SK-N-SH (cell line): ENCODE measurements at regions not wholly inside any gene's neighbourhood (a gene's known extent, or its start where the extent isn't known, plus 50 kb on each side); places are given as distances from the start of the nearest gene placed in this dataset.

Experiments
- CTCF ChIA-PET: fragments of 300-600, 350-600 bp; formaldehyde crosslinking; extraction: SDS; loops from one replicate; lab custom pipeline; 2021; lab: Yijun Ruan, JAX
- POLR2A ChIA-PET: fragments of 350-600 bp; sonication (Branson Sonifier 250); formaldehyde crosslinking; extraction: SDS; loops from one replicate; lab custom pipeline; 2020; ENCODE audit warnings: antibody characterized with exemption, inconsistent platforms; lab: Yijun Ruan, JAX
- DNase-seq: peaks from one replicate; pipeline ENCODE4 v3.0.0; 2012
- H2AFZ ChIP-seq: fragments of 200-600 bp; sonication (generic); 2 replicates; pipeline ENCODE4 v1.8.1; 2016; ENCODE audit warnings: antibody characterized with exemption, mild to moderate bottlenecking, low read depth
- H3F3A ChIP-seq: fragments of 200-600 bp; sonication (generic); replicated peaks from 2 replicates; pipeline ENCODE3; 2016; ENCODE audit warnings: antibody characterized with exemption, mild to moderate bottlenecking; ENCODE audit not compliant: insufficient read depth
- H3K27ac ChIP-seq, 2 experiments: fragments of 200-500 bp in 1 of 2; fragments of 200-600 bp in 1 of 2; sonication (Bioruptor generic) in 1 of 2; sonication (generic), shearing (Covaris generic) in 1 of 2; 2 replicates each; pipeline versions ENCODE4 v1.5.1 to v1.6.1; 2014 to 2016; ENCODE audit warnings: low read depth in 2 of 2, inconsistent platforms in 1 of 2, low read length in 1 of 2, mild to moderate bottlenecking in 1 of 2, mixed read lengths in 1 of 2
- H3K27me3 ChIP-seq: fragments of 200-600 bp; sonication (generic), shearing (Covaris generic); 2 replicates; pipeline ENCODE4 v1.6.1; 2016; ENCODE audit warnings: mixed run types; ENCODE audit not compliant: insufficient read depth
- H3K36me3 ChIP-seq, 2 experiments: fragments of 200-500 bp in 1 of 2; fragments of 200-600 bp in 1 of 2; sonication (Bioruptor generic) in 1 of 2; sonication (generic) in 1 of 2; replicated peaks in 1 of 2; 2 replicates each; pipeline versions ENCODE3 to v1.5.1; 2014 to 2016; ENCODE audit warnings: low read length in 1 of 2, mild to moderate bottlenecking in 1 of 2; ENCODE audit not compliant: insufficient read depth in 2 of 2, control insufficient read depth in 1 of 2
- H3K4me1 ChIP-seq, 2 experiments: fragments of 200-500 bp in 1 of 2; fragments of 200-600 bp in 1 of 2; sonication (Bioruptor generic) in 1 of 2; sonication (generic), shearing (Covaris generic) in 1 of 2; 2 replicates each; pipeline versions ENCODE4 v1.5.1 to v1.6.1; 2014 to 2016; ENCODE audit warnings: low read depth in 1 of 2, low read length in 1 of 2, mixed run types in 1 of 2; ENCODE audit not compliant: insufficient read depth in 2 of 2, control insufficient read depth in 1 of 2
- H3K4me2 ChIP-seq: fragments of 200-600 bp; sonication (generic), shearing (Covaris generic); 2 replicates; pipeline ENCODE4 v1.6.1; 2017; ENCODE audit warnings: mixed run types
- H3K4me3 ChIP-seq, 2 experiments: fragments of 200-500 bp in 1 of 2; fragments of 200-600 bp in 1 of 2; sonication (Bioruptor generic) in 1 of 2; sonication (generic), shearing (Covaris generic) in 1 of 2; 2 replicates each; pipeline versions ENCODE4 v1.5.1 to v1.8.1; 2014 to 2016; ENCODE audit warnings: low read depth in 2 of 2, inconsistent platforms in 1 of 2, low read length in 1 of 2, mild to moderate bottlenecking in 1 of 2, mixed read lengths in 1 of 2, moderate library complexity in 1 of 2
- H3K79me2 ChIP-seq: fragments of 200-600 bp; sonication (generic); 2 replicates; pipeline ENCODE4 v1.8.1; 2017; ENCODE audit warnings: mild to moderate bottlenecking; ENCODE audit not compliant: insufficient read depth
- H3K9ac ChIP-seq: fragments of 200-600 bp; sonication (generic); 2 replicates; pipeline ENCODE4 v1.6.1; 2017; ENCODE audit warnings: mixed run types
- H3K9me2 ChIP-seq: fragments of 200-600 bp; sonication (generic); 2 replicates; pipeline ENCODE4 v1.6.1; 2017; ENCODE audit warnings: mixed run types
- H3K9me3 ChIP-seq: fragments of 200-600 bp; sonication (generic); 2 replicates; pipeline ENCODE4 v1.6.1; 2017; ENCODE audit warnings: mixed run types, mild to moderate bottlenecking, moderate library complexity
- H4K20me1 ChIP-seq: fragments of 200-600 bp; sonication (generic); 2 replicates; pipeline ENCODE4 v1.6.1; 2017; ENCODE audit warnings: mild to moderate bottlenecking, mixed run types; ENCODE audit not compliant: insufficient read depth
- CHD2 ChIP-seq: fragments of 150-350 bp; IDR thresholded peaks from 2 replicates; pipeline ENCODE4 v1.6.1; 2018; ENCODE audit warnings: low read length; ENCODE audit not compliant: partially characterized antibody
- CTCF ChIP-seq: fragments of 200-600 bp; sonication (generic); IDR thresholded peaks from 2 replicates; pipeline ENCODE4 v1.6.1; 2017; ENCODE audit warnings: antibody characterized with exemption, mild to moderate bottlenecking, moderate library complexity
- ELF1 ChIP-seq: IDR thresholded peaks from 2 replicates; pipeline ENCODE4 v1.4.0; 2012
- FOXJ3 ChIP-seq: sonication (generic); formaldehyde crosslinking; IDR thresholded peaks from 2 replicates; pipeline ENCODE4 v1.5.1; 2020; ENCODE audit warnings: mild to moderate bottlenecking, missing genetic modification reagents
- FOXM1 ChIP-seq: IDR thresholded peaks from 2 replicates; pipeline ENCODE4 v1.4.0; 2012; ENCODE audit warnings: low read depth, mild to moderate bottlenecking
- GATA2 ChIP-seq: sonication (generic); formaldehyde crosslinking; IDR thresholded peaks from 2 replicates; pipeline ENCODE4 v1.5.0; 2020; ENCODE audit warnings: mild to moderate bottlenecking, missing genetic modification reagents
- IRF3 ChIP-seq: fragments of 150-350 bp; IDR thresholded peaks from 2 replicates; pipeline ENCODE4 v1.6.1; 2016; ENCODE audit warnings: mild to moderate bottlenecking, low read depth, low read length
- MAX ChIP-seq: IDR thresholded peaks from 2 replicates; pipeline ENCODE4 v1.4.0; 2012; ENCODE audit warnings: low read depth
- NRF1 ChIP-seq: IDR thresholded peaks from 2 replicates; pipeline ENCODE4 v1.6.1; 2012; ENCODE audit warnings: low read depth, mild to moderate bottlenecking, low read length
- PBX3 ChIP-seq: IDR thresholded peaks from 2 replicates; pipeline ENCODE4; 2012
- POLR2AphosphoS5 ChIP-seq: IDR thresholded peaks from 2 replicates; pipeline ENCODE4 v1.6.1; 2012; ENCODE audit warnings: low read depth, low read length
- RCOR1 ChIP-seq: fragments of 150-350 bp; IDR thresholded peaks from 2 replicates; pipeline ENCODE4 v1.6.1; 2017; ENCODE audit warnings: antibody characterized with exemption, low read length
- RFX5 ChIP-seq: IDR thresholded peaks from 2 replicates; pipeline ENCODE4 v1.6.1; 2012; ENCODE audit warnings: mild to moderate bottlenecking, improper control_type of control experiment, low read length
- SIN3A ChIP-seq: IDR thresholded peaks from 2 replicates; pipeline ENCODE4 v1.6.1; 2012; ENCODE audit warnings: low read depth, mild to moderate bottlenecking, low read length, moderate library complexity, borderline replicate concordance
- SMC3 ChIP-seq: IDR thresholded peaks from 2 replicates; pipeline ENCODE4 v1.6.1; 2012; ENCODE audit warnings: low read depth, low read length, improper control_type of control experiment
- TAF1 ChIP-seq: IDR thresholded peaks from 2 replicates; pipeline ENCODE4 v1.6.1; 2012; ENCODE audit warnings: low read depth, mild to moderate bottlenecking, low read length, moderate library complexity, borderline replicate concordance
- TCF12 ChIP-seq: IDR thresholded peaks from 2 replicates; pipeline ENCODE4 v1.4.0; 2012
- TEAD4 ChIP-seq: IDR thresholded peaks from 2 replicates; pipeline ENCODE4 v1.4.0; 2012; ENCODE audit warnings: mild to moderate bottlenecking, borderline replicate concordance; ENCODE audit not compliant: insufficient read depth

- no peaks in the 10 kb centered on the region for H3K9me3 ChIP-seq
- no peaks in the 10 kb centered on the region for H3K27me3 ChIP-seq
- no peaks in the 10 kb centered on the region for H3K79me2 ChIP-seq
- no peak for DNase-seq
- CTCF ChIA-PET, result interaction anchor here (0.7 kb wide), 1 partner anchor 172 kb away, joined by 3 read pairs; no protein-coding TSS in a partner anchor
- no peaks in the 10 kb centered on the region for H3F3A ChIP-seq
- H3K4me1 ChIP-seq, result no peaks in the 10 kb centered on the region; a peak in 1 of 4 replicates
- H4K20me1 ChIP-seq, result no peaks in the 10 kb centered on the region
- no peak overlapping the region for H2AFZ ChIP-seq
- no peak overlapping the region for H3K4me2 ChIP-seq
- no peak overlapping the region for H3K4me3 ChIP-seq
- POLR2A ChIA-PET, result no interaction called here
- H3K9ac ChIP-seq, result no peak overlapping the region
- H3K27ac ChIP-seq, result no peak overlapping the region
- TF ChIP-seq TCF12, result no peak
- TF ChIP-seq IRF3, result no peak
- TF ChIP-seq CTCF, result no peak
- TF ChIP-seq FOXM1, result no peak
- no peak for TF ChIP-seq RCOR1
- no peak for TF ChIP-seq TEAD4
- no peak for TF ChIP-seq PBX3
- TF ChIP-seq MAX, result no peak
- no peak for TF ChIP-seq SMC3
- no peak for TF ChIP-seq ELF1
- no peak for TF ChIP-seq TAF1
- TF ChIP-seq FOXJ3 (CRISPR knock-in tag), result no peak
- no peak for TF ChIP-seq NRF1
- TF ChIP-seq SIN3A, result no peak
- no peak for TF ChIP-seq CHD2
- TF ChIP-seq RFX5, result no peak
- no peak for TF ChIP-seq POLR2AphosphoS5
- TF ChIP-seq GATA2 (CRISPR knock-in tag), result no peak
- TF ChIP-seq, all 33 proteins: peak for 0
- Histone ChIP-seq H3K9me2 (no peaks in the 10 kb centered on the region), H3K36me3 (no peaks in the 10 kb centered on the region)
Observed at GRCh38 chr10:123305671-123306070, 151.5 kb downstream of the BUB3 start.
